HepG2 (cell line): ENCODE measurements at regions not wholly inside any gene's neighbourhood (a gene's known extent, or its start where the extent isn't known, plus 50 kb on each side); places are given as distances from the start of the nearest gene placed in this dataset.

Source experiments
- EP300 ChIP-seq, 3 experiments: sonication (generic) in 1 of 3; formaldehyde crosslinking in 1 of 3; IDR thresholded peaks; 2 replicates each; pipeline versions ENCODE4 v1.5.1 to v1.6.1; 2011 to 2020; ENCODE audit warnings: low read depth in 2 of 3, low read length in 2 of 3, borderline replicate concordance in 1 of 3, improper control_type of control experiment in 1 of 3, mild to moderate bottlenecking in 1 of 3, missing genetic modification reagents in 1 of 3, moderate library complexity in 1 of 3
- PHF20 ChIP-seq: sonication (generic); formaldehyde crosslinking; IDR thresholded peaks from 2 replicates; pipeline ENCODE4 v1.5.0; 2020; ENCODE audit warnings: mild to moderate bottlenecking, missing genetic modification reagents
- PHF8 ChIP-seq: sonication (generic); formaldehyde crosslinking; IDR thresholded peaks from 2 replicates; pipeline ENCODE4 v1.5.0; 2020; ENCODE audit warnings: missing genetic modification reagents
- TF ChIP-seq, protein P1 (sequence below): sonication (generic); formaldehyde crosslinking; IDR thresholded peaks from 2 replicates; pipeline ENCODE4 v1.9.0; 2021; ENCODE audit warnings: missing genetic modification reagents, mild to moderate bottlenecking, borderline replicate concordance

DNA sequence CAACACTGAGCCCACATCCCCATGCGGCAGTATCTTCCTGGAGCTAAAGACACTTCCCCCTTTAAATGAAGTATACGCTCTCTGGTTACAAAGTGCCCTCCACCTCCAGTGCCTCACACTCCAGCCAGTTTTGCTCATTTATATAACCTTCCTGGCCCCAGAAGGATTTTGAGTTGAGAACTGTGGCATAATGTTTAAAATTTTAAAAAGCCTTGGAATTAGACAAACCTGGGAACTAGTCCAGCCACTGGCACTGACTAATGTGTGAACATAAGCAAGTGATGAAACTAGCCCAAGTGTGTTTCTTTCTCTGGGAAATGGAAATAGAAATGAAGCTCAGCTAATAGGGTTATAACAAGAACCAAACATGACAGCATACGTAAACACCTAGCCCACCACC, 723.7 kb upstream of the USP15 start:
- TF ChIP-seq PHF8 (no peak), PHF20 (CRISPR knock-in tag) (no peak), EP300 (IDR thresholded peaks at IDR 0.05; ENCODE audit: low read depth in 2 of 2, low read length in 2 of 2) (no peak), EP300 (CRISPR knock-in tag; IDR thresholded peaks at IDR 0.05; ENCODE audit: borderline replicate concordance) (no peak)
- TF ChIP-seq, protein P1, sequence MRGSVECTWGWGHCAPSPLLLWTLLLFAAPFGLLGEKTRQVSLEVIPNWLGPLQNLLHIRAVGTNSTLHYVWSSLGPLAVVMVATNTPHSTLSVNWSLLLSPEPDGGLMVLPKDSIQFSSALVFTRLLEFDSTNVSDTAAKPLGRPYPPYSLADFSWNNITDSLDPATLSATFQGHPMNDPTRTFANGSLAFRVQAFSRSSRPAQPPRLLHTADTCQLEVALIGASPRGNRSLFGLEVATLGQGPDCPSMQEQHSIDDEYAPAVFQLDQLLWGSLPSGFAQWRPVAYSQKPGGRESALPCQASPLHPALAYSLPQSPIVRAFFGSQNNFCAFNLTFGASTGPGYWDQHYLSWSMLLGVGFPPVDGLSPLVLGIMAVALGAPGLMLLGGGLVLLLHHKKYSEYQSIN (CRISPR knock-in tag) = no peak
